Stimulated activated CD4-positive, alpha-beta T cell treated with anti-CD3 and anti-CD28 coated beads, Interleukin-12 subunit alpha, Interleukin-12 subunit beta, amount 100 ng/mL, for 48 hours (primary cell): ENCODE measurements at regions not wholly inside any gene's neighbourhood (a gene's known extent, or its start where the extent isn't known, plus 50 kb on each side); places are given as distances from the start of the nearest gene placed in this dataset.
"Not testable (repeated sequence)": the region's sequence is repeated elsewhere in the genome, so short reads cannot be mapped to it uniquely, and the experiment has no call there.

ENCODE experiments used
- DNase-seq, 3 donors: peaks; one replicate each; pipeline ENCODE4 v3.0.0-alpha.2; 2020; ENCODE audit warnings: low read depth in 2 of 3, low spot score in 1 of 3

DNA sequence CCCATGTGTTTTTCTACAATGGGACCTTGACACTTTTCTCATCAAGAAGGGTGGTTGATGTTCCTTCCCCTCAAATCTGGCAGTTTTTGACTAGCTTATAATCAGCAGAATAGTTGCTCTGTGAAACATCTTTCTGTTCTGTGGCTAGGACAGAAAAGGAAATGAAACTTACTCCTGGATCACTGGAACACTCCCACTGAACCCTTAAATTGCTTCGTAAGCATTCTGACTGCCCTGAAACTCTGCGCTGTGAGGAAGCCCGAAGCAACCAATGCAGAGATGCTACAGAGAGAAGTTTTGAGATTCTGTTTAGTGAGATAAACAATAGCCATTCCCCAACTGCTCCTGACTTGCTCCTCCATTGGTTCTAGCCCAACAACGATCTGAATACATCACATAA is 602.2 kb downstream of the CENPC start:
- DNase-seq, result no peak

GRCh38 chr4:66931981-66932380 is 613.3 kb downstream of the CENPC start:
- DNase-seq, result not testable (repeated sequence)

- no peak for DNase-seq
Measured at GRCh38 chr4:66930206-66930605, 615.1 kb downstream of the CENPC start.

DNA sequence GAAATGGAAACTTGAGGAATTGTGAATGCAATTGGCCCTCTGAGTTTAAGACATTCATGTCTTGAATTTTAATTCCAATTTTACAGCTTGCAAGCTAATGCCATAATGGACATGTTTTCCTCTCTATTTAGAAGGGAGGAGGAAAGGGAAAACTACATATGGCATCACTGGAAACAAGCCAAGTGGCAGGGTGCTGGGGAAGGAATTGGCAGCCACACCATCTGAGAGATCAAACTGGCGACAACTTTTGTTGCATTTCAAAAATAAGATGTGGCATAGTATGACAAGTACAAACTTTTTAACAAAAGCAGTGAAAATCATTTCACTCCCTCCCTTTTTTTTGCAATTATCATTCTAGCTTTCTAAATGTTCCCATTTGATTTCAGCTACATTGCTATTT is 615.6 kb downstream of the CENPC start:
- DNase-seq, result no peak

GRCh38 chr4:66928881-66929280 is 616.4 kb downstream of the CENPC start:
- not testable (repeated sequence) for DNase-seq

DNA sequence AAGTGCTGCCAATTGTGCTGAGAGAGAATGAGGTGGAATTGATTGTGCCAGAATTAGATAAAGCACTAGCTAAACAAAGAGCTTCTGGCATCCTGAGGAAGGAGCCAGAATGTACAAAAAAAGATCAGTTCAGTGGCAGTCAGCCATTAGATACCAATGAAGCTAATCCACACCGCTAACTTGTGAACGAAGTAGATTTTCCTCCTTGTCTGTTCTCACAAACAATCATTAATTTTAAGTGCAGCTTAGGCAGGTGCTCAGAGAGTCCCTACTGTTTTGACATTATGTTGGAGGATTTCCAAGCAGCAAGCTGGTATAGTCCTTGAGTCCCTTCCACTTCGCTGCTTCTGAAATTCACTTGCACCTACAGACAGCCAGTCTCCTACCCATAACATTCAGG is 617.4 kb downstream of the CENPC start:
- DNase-seq, result no peak

DNA sequence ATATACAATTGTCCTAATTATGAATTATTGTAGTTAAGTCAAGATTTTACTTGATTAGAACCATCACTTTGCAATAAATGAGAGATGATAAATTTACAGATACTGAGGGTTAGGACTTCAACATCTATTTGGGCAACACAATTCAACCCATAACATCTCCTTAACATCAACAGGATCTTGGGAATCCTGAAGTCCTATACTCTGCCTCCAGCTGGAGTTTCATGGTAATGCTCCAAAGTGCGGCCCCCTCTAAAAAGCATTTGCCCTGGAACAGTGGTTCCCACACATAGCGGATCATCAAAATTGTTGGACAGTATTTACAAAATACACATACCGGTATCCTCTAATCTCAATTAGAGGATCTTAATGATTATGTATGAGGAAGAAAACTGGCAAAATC is 618.6 kb downstream of the CENPC start:
- DNase-seq, result no peak

DNA sequence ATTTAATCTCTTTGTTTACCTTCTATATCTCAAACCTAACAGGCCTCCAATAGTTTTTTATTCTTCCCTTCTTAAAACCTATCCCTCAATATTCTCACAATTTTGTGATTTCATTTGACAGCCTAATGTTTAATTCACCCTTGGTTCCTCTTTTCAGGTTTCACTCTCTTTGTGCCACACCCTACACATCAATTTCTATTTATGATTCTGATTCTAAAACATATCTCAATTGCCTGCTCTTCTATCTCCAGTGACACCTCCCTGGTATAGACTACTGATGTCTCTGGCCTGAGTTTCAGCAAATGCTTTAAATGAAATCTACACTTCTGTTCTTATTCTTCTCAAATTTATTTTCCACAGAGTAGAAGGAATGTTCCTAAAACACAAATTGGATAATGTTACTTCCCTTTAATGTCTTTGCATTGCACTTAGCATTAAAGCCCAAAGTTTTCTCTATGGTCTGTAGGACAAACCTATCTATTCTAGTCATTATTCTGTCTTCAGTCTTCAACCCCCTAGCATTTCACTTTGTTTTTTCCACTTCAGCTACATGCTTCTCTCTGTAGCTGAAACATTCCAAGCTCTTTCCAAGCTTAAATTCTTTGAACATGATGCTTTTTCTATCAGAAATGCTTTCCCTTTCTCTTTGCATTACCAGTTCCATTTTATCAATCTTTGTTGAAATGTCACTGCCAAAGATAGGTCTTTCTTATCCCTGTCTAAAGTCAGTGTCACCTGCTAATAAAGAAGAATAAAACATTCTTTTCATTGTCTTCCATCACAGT is 622.0 kb downstream of the CENPC start:
- no peak for DNase-seq

GRCh38 chr4:66921433-66921832 is 623.9 kb downstream of the CENPC start:
- DNase-seq, result no peak

- DNase-seq, result no peak
Measured at GRCh38 chr4:66920514-66920913, 624.8 kb downstream of the CENPC start.

DNA sequence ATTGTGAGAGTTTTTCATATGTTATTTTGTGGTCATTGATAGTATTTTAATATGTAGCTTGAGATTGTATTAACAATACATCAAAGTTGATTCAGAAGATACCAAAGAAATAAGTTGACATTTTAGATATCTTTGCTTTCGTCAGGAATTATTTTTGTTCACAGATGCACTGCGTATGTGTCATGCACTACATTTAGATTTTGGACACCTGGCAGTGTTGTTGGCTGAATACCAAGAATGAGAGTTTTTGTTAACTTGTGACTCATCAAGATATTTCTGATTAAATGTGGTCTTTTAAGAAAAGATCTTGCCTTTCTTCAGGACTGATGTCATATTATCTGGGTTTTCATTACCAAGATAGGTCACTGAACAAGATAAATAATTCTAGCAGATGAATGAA is 633.4 kb downstream of the CENPC start:
- DNase-seq, result no peak

DNA sequence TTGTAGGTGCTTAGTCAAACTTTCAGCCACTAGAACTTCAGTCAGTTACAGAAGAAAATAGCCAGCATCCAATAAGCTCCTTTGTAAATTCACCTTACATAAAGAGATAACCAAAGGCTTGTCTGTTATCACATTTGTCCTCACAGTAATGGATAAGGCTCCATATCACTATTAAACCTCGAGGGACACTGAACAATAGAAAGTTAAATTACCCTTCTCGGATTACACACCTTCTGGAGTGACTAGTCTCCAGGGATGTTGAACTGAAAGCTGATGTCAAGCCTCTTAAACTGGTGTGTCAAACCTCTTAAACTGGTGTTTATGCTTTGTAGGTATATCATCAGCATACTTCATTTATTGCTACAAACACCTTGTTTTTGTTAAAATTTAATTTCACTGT is 639.0 kb downstream of the CENPC start:
- DNase-seq, result no peak

DNA sequence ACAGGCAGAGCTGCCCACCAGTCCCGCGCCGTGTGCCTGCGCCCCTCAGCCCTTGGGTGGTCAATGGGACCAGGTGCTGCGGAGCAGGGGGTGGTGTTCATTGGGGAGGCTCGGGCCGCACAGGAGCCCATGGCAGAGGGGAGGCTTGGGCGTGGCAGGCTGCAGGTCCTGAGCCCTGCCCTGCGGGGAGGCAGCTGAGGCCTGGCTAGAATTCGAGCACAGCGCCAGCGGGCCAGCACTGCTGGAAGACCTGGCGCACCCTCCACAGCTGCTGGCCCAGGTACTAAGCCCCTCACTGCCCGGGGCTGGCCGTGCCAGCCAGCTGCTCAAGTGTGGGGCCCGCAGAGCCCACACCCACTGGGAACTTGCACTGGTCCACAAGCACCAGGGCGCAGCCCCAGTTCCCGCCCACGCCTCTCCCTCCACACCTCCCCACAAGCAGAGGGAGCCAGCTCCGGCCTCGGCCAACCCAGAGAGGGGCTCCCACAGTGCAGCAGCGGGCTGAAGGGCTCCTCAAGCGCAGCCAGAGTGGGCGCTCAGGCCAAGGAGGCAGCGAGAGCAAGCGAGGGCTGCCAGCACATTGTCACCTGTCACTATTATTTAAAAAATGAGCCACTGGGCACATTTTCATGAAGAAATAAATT is 645.8 kb downstream of the CENPC start:
- no peak for DNase-seq

GRCh38 chr4:66893807-66894206 is 651.5 kb downstream of the CENPC start:
- no peak for DNase-seq

- no peak for DNase-seq
Measured at GRCh38 chr4:66887061-66887460, 658.2 kb downstream of the CENPC start.

GRCh38 chr4:66885501-66886165 is 659.7 kb downstream of the CENPC start:
- no peak for DNase-seq

- DNase-seq, result no peak
Measured at GRCh38 chr4:66876946-66877345, 668.4 kb downstream of the CENPC start.

DNA sequence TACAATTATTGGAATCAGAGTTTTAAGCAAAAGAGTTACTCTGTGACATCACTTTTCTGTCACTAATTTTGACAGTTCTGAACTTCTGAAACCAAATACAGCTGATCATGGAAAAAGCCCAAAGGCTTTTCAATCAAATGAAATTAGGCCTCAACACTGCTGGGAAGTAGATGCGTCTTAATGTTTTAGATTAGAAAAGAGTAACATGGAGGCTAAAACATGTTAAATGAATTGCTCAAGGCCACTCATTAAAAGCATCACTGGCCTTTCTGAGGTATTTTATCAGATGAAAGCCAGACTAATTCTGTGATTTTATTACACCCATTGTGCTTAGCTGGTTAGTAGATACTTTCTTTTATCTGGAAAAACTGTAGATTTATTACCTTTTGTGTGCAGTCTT is 672.6 kb downstream of the CENPC start:
- no peak for DNase-seq

- no peak for DNase-seq
Measured at GRCh38 chr4:66863481-66863880, 681.8 kb downstream of the CENPC start.

DNA sequence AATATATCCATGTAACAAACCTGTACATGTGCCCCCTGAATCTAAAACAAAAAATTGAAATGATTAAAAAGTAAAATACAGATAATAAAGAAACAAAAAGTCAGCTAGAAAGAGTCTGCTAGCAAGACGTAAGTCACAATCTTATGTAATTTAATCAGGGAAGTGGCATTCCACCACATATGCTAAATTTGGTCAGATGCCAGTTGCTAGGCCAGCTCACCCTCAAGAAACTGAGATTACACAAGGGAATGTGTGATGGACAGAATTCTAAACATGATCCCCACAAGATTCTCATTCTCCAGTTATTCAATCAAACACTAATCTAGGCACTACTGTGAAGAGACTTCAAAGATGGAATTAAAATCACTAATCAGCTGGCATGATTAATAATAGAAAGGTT is 689.3 kb downstream of the CENPC start:
- no peak for DNase-seq

DNA sequence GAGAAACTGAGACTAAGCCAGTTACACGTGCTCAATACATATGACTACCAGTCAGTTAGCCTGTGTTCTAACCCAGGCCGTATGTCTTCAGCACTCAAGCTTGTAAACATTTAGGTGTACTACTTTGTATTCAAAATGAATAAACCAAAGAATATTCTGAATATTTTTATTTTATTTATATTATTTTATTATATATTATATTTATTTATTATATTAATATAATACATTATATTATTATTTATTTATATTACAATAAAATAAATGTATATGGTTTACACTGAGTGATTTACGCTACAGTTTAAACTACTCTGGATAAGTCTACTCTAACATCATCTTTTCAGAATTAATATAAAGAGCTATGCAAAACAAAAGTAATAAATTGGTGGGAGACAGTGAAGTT is 691.5 kb downstream of the CENPC start:
- DNase-seq, result no peak

GRCh38 chr4:66852843-66853242 is 692.5 kb downstream of the CENPC start:
- DNase-seq, result no peak
